ENCODE measurements at regions not wholly inside any gene's neighbourhood (a gene's known extent, or its start where the extent isn't known, plus 50 kb on each side); places are given as distances from the start of the nearest gene placed in this dataset.
"Not testable (repeated sequence)": the region's sequence is repeated elsewhere in the genome, so short reads cannot be mapped to it uniquely, and the experiment has no call there.

DNA sequence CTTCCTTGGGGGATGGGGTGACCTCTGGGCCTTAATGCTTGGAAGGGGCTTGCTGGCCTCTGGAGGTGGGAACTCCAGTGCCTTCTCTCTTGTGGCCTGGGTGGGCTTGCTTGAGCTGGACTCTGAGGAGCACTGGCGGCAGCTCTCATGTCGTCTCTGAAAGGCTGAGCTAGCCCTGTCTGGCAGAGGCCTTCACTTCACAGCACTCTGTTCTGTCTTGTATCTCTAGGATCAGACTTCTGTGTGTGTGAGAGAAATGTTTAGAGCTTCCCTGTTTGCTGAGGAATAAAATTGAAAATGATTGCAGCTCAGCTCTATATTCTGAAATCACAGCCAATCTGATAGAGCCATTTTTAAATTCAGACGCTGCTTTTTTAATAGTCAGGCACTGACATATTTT, 185.3 kb downstream of the KCNRG start:
- DNase-seq: no peak

DNA sequence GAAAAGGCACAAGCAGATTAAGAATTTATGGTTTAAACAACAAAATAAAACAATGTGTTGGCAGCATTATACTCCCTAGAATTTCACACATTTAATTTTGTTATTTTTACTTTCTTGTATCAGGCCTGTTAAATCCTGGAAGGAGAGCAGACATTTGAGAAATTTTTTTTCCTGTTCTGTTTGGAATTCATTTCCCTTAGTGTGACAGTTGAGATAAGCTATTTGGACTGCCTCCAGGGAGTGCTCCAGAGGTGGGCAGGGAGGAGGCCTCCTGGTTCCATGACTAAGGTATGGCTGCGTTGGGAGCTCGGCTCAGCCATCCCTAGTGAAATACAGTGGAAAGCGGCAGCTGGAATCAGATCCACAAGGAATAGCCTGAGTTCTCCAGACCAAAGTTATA, 185.7 kb downstream of the KCNRG start:
- no peak for DNase-seq

DNA sequence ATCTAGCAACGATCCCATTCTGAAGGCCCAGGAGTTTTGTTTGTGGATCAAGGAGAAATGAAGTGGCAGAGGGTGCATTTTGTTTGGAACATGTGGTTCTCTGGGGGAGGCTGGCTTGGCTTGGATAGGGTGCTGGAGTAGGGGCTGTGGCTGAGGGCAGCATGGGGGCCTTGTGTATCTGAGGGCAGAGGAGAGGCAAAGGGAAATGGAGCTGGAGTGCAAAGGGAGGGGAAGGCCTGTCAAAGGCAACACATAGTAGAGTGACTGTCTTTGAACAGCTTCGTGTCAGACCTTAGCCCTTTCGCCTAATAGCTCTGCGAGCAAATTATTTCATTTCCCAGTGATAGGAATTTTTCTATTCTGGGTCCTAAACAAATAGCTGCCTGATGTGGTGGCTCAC, 187.2 kb downstream of the KCNRG start:
- no peak for DNase-seq

DNA sequence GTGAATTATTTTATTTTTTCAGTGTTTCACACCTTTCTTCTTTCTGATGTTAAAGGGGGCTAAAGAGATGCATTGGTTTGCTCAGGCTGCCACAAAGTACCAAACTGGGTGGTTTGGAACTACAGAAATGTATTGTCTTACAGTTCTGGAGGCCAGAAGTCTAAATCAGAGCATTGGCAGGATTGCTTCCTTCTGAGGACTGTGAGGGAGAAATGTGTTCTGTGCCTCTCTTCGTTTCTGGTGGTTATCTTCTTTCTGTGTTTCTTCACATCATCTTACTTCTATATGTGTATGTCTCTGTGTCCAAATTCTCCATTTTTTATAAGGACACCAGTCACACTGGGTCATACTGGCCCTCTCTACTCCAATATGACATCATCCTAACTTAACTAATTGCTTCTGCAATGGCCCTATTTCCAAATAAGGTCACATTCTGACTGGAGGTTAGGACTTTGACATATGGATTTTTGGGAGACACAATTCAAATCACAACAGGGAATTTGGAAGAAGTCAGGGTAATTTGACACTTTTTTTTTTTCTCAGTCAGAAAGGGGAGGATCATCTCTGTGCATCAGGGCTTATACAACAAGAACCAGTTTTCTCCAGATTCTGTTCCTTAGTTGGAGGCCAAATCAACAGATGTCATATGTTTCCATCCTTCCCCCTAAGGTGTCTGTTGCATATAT, 188.2 kb downstream of the KCNRG start:
- DNase-seq: no peak

DNA sequence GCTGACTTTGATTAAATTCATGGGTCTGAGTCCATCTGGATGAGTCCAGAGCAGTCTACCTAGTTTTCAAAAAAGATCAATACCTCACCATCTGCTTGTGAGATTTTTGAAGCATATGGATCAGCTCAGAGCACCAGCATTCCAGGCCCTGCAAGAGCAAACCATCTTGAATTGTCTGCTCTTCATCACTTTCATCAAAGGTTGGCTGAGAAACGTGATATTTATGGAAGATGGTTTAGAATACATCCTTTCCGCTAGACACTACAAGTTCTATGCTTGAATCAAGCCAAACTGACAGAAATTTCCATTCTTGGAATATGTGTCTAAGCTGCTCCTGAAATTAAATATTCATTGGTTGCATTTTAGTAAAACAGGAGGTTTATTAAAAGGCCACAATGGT, 190.3 kb downstream of the KCNRG start:
- DNase-seq: no peak

DNA sequence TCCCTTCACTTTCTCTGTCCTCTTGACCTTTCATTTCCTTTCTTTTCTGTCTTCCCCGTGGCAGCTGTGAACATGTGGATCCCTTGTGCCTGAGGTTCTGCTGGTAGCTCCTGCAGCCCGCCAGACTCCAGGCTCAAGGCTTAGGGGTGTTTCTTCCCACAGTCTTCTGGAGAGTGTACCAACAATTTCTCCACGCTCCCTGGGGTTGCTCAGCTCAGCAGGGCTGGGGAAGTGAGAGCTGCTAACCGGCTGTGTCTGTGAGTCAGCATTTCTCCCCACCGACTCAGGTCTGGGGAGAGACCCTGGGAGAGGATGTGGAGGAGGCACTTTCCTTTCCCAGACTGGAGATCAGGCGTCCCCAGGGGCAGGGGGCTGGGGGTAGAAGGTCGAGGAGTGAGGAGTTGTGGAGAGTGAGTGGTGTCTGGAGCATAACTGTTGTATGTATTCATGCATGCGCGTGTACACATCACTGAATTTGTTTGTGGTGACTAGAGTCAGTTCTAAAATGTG, 193.6 kb downstream of the KCNRG start:
- DNase-seq: no peak

DNA sequence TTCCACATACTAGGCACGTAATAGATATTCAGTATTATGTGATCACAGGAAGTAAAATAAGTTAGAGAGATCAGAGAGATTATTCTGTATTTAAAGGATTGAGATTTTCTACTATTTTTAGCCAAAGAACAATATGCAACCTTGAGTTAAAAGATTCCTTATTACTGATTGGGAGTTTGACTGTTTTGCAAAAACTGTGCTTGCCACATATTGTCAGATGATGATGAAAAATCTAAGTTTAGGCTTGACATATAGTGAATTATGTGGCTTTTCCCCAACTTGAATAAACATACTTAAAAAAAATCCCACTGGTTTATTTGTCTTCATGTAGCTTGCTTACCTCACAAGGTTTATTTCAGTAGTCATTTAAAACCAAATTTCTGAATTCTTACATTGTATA, 194.4 kb downstream of the KCNRG start:
- no peak for DNase-seq

DNA sequence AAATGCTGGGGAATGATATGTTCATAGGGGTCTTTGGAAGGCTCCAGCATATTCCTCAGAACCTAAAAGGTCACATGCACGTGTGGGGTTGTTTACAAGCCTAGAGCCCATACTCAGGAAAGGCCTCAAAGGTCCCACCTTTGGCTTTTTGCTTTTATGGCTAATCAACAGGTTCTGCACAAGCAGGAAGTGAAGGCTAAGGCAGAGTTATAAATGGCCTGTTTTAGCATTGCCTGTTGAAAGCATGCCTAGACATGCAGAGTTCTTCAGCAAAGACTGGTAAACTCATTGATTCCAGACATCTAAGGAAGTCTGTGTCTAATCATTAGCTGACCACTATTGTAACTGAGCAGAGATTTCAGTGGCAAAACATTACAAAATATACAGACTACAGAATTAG, 198.3 kb downstream of the KCNRG start:
- no peak for DNase-seq

DNA sequence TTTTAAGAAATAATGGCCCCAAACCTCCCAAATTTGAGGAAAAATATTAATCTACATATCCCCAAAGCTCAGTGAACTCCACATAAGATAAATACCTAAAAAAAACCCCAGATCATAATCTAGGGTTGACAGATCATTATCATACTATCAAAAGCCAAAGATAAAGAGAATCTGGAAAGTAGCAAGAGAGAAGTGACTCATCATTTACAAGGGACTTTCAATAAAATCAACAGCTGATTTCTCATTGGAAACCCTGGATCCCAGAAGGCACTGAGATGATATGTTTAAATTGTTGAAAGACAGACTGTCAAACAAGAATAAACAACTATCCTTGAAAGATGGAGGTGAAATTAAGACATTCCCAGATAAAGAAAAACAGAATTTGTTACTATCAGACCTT, 199.3 kb downstream of the KCNRG start:
- DNase-seq: no peak

DNA sequence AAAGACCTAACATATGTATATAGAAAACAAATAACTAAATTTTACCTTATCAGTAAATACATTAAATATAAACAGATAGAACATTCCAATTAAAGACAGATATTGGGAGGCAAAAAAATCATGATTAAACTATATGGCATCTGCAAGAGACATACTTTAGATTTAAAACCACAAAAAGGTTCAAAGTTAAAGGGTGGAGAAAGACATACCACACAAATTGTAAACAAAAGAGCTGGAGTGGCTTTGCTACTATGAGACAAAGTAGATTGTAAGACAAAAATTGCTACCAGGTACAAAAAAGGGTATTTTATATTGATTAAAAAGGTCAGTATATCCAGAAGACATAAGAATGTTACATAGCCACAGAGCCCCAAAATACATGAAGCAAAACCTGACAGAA, 200.2 kb downstream of the KCNRG start:
- no peak for DNase-seq

DNA sequence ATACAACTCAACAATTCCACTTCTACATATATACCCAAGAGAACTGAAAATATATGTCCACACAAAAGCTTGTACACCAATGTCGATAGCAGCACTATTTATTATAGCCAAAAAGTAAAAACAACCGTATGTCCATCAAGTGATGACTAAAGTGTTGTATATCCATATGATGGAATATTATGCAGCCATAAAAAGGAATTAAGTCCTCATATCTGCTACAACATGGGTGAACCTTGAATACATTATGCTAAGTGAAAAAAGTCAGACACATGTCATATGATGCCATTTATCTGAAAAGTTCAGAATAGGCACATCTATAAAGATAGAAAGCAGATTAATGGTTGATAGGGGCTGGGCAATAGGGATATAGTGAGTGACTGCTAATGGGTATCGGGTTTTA, 204.5 kb downstream of the KCNRG start:
- no peak for DNase-seq

DNA sequence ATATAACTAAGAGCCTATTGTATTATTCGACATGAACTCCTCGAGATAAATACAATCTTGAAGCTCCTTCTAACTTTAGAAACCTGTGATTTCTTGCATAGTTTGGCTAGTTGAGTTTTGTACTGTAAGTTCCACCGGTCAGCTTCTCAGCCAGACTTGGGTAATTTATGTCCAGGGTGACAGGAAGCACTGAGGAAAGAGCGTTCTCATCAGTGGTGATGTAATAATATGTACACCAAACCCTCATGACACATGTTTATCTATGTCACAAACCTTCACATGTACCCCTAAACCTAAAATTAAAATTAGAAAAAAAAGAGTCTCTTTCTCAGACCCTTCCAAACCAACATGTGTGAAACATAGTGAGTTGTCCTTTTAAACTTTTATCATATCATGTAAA, 205.7 kb downstream of the KCNRG start:
- DNase-seq: no peak

DNA sequence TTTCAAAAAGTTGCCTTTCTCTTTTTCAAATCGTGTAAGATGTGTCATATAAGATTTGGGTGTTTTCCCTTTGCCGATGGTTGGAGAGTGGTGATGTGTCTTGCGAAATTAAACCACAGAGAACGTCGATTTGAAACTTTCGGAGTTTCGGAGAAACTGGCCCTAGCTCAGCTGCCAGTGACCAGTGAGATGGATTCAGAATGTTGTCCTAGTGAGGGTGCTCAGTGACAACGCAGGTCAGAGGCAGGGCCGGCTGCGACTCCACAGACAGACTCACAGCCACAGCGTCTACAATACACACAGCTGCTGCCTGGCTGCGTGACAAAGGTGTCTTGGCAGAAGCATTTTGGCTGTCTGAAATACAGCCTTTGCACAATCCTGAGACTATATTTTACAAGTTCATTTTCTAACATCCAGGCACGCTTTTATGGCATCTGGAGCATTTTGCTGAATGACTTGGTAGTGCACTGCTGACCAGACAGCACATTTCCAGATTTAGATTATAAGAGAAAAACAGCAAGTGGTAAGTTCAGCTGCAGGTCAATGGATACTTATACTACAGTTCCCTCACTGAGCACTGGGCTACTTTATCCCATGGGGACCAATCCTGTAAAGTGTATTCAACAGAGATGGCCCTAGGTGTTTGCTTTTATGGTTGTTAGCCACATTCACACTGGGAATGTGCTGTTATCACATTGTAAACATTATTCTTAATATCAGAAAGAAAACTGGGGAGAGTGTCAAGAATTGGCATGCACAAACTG, 207.5 kb downstream of the KCNRG start:
- DNase-seq: no peak

DNA sequence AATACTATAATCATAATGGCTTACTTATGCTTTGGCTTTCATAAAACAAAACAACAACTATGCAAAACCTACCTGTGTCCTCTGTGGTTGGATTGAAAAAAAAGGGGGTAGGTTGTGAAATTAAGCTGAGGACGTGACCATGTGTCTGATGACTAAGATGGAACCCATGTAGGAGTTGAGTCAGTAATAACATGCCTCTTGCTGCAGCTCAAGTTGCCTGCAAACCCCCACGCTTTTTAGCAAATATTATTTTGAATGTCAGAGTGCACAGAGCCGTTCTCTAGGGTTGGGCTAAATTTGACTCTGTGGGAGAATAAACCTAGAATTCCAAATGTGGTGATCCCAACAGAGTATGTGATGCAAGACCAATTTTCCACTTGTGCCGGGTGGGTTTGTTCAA, 209.3 kb downstream of the KCNRG start:
- peak; percentile 29 for DNase-seq

DNA sequence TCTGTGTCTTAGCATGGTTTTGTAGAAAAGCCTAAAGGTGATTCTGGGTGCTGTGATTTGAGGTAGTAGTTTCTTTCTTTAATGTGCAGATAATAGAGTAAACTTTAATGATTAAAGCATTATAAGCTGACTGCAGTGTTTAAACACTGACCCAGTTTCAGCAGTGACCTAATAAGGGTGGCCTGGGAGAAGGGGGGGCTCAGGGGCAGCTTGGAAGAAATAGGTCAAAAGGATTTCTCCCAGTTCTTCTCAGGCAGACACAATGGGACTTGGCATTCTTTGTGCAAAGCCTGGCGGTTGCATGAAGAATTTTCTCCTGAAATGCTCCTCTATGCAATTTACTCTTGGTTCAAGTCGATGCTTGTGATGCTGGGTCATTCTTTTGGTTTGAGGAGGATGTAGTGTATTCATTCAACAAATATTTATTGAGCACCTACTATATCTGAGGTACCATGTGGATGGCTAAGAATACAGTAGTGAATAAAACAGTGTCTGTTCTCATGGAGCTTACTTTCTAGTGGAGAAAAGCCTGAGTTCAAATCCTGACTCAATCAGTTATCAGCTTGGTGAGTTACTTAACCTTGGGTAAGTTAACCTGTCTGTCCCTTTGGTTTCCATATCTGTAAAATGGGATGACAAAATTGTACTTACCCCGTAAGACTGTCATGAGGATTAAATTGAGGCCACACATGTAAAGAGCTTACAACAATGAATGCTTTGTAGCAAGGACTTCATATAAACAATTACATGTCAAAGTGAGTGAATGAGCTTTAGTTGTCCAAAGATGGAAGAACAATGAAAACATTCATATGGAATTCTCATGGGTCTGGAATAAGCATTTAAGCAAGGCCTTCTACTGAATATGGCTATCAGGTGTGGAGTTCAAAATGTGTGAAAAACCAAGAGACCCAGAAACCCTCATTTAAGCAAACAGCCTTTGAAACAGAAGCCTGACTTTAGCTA, 210.2 kb downstream of the KCNRG start:
- no peak for DNase-seq

DNA sequence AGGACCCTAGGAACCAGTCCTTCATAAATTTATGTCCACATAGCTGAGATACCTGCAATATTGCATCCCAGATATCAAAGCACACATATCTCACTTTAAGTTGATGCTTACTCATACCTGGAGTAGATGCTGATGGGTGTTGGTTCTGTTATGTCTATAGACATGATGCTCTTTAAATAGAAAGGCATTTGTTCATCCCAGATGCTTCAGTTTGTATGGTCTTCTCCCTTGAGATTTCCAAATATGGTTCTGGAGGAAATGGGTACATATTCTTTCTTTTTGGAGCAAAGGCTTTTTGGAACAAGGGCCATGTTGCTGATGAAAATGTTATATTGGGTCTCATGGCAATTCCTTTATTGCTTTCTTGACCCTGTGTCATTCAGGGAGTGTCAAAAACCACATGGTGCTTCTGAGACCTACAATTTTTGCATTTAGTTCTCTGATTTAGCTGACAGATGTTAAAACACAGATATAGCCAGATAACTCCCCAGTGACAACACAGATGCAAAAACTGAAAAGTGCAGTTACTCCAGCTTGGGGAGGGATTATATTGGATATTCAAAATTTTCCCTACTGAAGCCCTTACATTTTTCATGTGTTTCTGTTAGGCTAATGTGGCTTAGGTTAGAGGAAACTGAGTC, 211.4 kb downstream of the KCNRG start:
- DNase-seq: no peak

DNA sequence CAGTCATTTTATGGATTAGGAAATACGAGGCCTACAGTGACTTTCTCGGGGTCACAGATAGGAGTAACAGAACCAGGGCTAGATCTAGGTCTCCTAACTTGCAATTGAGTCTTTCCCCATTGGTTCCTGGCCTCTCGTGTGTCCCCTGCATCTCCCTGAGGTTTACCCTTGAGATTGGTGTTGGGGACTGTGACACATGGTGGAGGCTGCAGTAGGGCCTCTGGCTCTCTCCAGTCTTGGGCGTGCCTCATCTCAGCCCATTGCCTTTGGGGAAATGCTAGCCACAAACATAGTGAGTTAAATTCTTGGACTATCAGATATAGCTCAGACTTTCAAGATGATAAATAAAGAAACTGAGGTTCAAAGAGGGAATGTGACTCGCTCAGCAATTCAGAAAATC, 212.1 kb downstream of the KCNRG start:
- DNase-seq: no peak

DNA sequence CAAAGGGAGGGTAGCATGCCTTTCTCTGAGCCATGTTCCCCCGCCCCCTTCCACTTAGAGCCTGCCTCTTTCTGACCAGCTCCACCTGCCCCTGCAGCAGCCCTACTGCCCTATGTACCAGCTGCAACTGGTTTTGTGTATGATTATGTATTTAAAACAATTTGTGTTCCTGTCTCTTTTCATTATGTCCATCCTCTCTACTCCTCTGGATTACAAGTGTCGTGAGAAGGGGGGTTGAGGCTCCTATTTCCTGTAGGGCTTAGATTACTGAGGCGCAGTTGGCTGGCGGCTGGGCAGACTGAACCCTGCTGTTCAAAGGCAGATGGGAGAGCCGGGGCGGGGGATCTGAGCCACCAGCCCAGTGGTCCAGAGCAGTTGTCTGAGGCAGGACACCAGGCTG, 213.3 kb downstream of the KCNRG start:
- no peak for DNase-seq

DNA sequence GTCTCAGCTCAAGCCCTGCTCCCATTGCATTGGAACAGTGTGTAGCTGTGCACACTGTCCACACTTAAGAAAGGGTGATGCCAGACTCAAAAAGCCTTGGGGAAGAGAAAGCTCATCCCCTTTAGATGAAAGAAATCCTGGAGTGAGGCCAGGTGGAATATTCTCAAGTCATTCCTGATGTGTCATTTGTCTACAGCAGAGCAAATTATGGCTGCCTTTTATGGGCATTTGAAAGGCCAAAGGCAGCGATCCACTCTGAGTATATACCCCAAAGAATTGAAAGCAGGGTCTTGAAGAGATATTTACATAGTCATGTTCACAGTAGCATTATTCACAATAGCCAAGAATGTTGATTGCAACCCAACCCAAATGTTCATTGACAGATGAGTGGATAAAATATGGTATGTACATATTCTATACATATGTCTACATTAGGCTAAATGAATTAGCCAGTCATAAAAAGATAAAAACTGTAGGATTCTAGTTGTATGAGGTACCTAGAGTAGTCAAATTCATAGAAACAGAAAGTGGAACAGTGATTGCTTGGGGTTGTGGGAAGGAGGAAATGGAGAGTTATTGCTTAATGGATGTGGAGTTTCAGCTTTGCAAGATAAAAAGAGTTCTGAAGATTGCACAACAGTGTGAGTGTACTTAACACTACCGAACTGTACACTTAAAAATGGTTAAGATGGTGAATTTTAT, 214.9 kb downstream of the KCNRG start:
- DNase-seq: no peak

DNA sequence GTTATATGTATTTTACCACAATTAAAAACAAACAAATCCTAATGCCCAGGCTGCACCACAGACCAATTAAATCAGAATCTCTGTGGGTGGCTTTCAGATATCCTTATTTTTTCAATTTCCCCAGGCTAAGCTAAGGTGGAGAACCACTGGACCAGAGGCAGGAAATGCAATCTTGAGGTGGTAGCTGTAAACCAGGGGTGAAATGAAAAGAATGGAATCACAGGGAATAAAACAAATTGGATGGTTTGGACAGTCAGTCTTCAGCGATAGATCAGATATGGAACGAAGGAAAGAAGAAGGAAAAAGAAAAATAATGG, 215.4 kb downstream of the KCNRG start:
- no peak for DNase-seq

DNA sequence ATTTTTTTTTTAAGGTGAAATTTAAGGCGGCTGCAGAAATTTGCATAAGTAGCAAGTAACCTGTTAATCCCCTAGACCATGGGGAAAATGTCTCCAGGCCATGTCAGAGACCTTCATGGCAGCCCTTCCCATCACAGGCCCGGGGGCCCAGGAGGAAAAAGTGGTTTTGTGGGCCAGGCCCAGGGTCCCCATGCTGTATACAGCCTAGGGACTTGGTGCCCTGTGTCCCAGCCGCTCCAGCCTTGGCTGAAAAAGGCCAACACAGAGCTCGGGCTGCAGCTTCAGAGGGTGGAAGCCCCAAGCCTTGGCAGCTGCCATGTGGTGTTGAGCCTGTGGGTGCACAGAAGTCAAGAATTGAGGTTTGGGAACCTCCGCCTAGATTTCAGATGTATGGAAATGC, 218.3 kb downstream of the KCNRG start:
- DNase-seq: not testable (repeated sequence)

DNA sequence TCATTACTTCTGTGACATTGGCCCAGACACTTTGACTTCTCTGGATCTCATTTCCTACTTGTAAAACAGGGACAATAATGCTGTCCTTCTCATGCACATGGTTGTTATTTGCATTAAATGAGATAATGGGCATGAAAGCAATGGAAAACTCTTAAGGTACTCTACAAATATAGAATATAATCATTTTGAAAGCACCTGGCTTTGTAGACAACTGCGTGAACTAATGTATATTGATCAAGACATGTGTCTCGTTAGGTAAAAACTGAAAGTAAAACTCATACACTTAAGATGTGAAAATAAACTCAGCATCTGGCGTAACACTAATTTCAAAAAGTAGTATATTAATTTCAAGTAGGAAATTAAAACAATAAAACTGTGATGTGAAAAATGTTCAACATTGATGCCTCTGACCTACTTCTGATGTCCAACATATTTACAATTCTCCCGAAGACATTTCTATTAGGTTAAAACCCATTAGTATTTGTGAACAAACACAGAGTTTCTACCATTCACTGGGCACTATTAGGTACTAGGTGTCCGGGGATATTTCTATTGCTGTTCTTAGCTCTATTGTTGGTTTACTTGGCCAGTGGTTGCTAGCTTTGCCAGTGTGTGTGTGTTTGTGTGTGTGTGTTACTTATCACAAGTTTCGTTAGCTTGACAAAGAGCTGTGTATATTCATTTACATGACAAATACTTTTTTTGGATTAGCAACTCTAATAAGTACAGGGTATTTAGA, 220.5 kb downstream of the KCNRG start:
- DNase-seq: no peak
